Caco-2 (cell line): ENCODE measurements at regions not wholly inside any gene's neighbourhood (a gene's known extent, or its start where the extent isn't known, plus 50 kb on each side); places are given as distances from the start of the nearest gene placed in this dataset.

Source experiments
- BruUV-seq: library from RNA; stranded (reverse); fragments of 400-500 nt; replicated peaks from 2 replicates; lab custom pipeline; 2021; lab: Mats Ljungman, UMichigan
- CTCF ChIA-PET: fragments of 300-600 bp; sonication (Branson Sonifier 250); formaldehyde crosslinking; loops from one replicate; lab custom pipeline; 2022; ENCODE audit warnings: antibody characterized with exemption; lab: Charles Lee
- POLR2A ChIA-PET: fragments of 300-600 bp; sonication (Branson Sonifier 250); formaldehyde crosslinking; loops from one replicate; lab custom pipeline; 2022; ENCODE audit warnings: antibody characterized with exemption; lab: Charles Lee
- DNase-seq, 2 experiments: peaks; one replicate each; pipeline versions ENCODE4 v3.0.0 to v3.0.0-alpha.2; 2020 to 2022
- H3K27me3 ChIP-seq: replicated peaks from 2 replicates; pipeline ENCODE4 v1.6.0; 2011; ENCODE audit warnings: low read length; ENCODE audit not compliant: control insufficient read depth, insufficient read depth
- H3K36me3 ChIP-seq: 2 replicates; pipeline ENCODE4 v1.5.1; 2011; ENCODE audit warnings: low read length; ENCODE audit not compliant: control insufficient read depth, insufficient read depth
- H3K4me1 ChIP-seq: fragments of 250-450 bp; sonication (Bioruptor Pico); 2 replicates; pipeline ENCODE4 v1.5.1; 2020; ENCODE audit warnings: mild to moderate bottlenecking
- H3K4me3 ChIP-seq: 2 replicates; pipeline ENCODE4 v1.5.1; 2011; ENCODE audit warnings: low read depth, mild to moderate bottlenecking, control low read depth, low read length
- H3K9me3 ChIP-seq: fragments of 250-450 bp; sonication (Bioruptor Pico); 2 replicates; pipeline ENCODE4 v1.5.1; 2020; ENCODE audit warnings: mild to moderate bottlenecking, moderate library complexity
- H3K27ac Mint-ChIP-seq: one replicate; pipeline ENCODE4 v1.8.0; 2022; ENCODE audit warnings: mixed read lengths; ENCODE audit not compliant: unreplicated experiment
- H3K27me3 Mint-ChIP-seq: one replicate; pipeline ENCODE4 v1.8.0; 2022; ENCODE audit warnings: mixed read lengths; ENCODE audit not compliant: insufficient read depth, unreplicated experiment
- H3K36me3 Mint-ChIP-seq: one replicate; pipeline ENCODE4 v1.8.0; 2022; ENCODE audit warnings: mild to moderate bottlenecking, mixed read lengths; ENCODE audit not compliant: insufficient read depth, unreplicated experiment
- H3K4me1 Mint-ChIP-seq: one replicate; pipeline ENCODE4 v1.8.0; 2022; ENCODE audit warnings: low read depth, mixed read lengths; ENCODE audit not compliant: unreplicated experiment
- H3K4me3 Mint-ChIP-seq: one replicate; pipeline ENCODE4 v1.8.0; 2022; ENCODE audit warnings: mild to moderate bottlenecking, moderate library complexity, mixed read lengths; ENCODE audit not compliant: unreplicated experiment
- H3K9me3 Mint-ChIP-seq: one replicate; pipeline ENCODE4 v1.8.0; 2022; ENCODE audit warnings: mixed read lengths; ENCODE audit not compliant: unreplicated experiment
- CTCF ChIP-seq, 2 experiments: fragments of 200-600 bp in 1 of 2; IDR thresholded peaks; 1 replicate in 1 of 2; 2 replicates in 1 of 2; pipeline versions ENCODE4 v1.5.1 to v1.8.0; 2011 to 2022; ENCODE audit warnings: antibody characterized with exemption in 1 of 2, control low read depth in 1 of 2, inconsistent platforms in 1 of 2, low read depth in 1 of 2, low read length in 1 of 2, mild to moderate bottlenecking in 1 of 2, moderate library complexity in 1 of 2; ENCODE audit not compliant: insufficient read depth in 1 of 2, severe bottlenecking in 1 of 2, unreplicated experiment in 1 of 2
- intact Hi-C: fragments of 100-400 bp; cut with micrococcal nuclease; formaldehyde crosslinking; loops from one replicate; pipeline ENCODE4 v1.10.0; 2022; ENCODE audit not compliant: unreplicated experiment

- no peaks in the 10 kb centered on the region for H3K9me3 Mint-ChIP-seq
- H3K27me3 ChIP-seq: no peaks in the 10 kb centered on the region
- no peaks in the 10 kb centered on the region for H3K36me3 ChIP-seq
- no peaks in the 10 kb centered on the region for H3K4me1 Mint-ChIP-seq
- no peaks in the 10 kb centered on the region for H3K4me1 ChIP-seq
- H3K36me3 Mint-ChIP-seq: no peaks in the 10 kb centered on the region
- DNase-seq: no peak
- intact Hi-C loops: no loop called here
- BruUV-seq: no TSS peak
- TF ChIP-seq CTCF (IDR thresholded peaks at IDR 0.05; ENCODE audit: insufficient read depth in 1 of 2, low read depth in 1 of 2, low read length in 1 of 2, severe bottlenecking in 1 of 2, unreplicated experiment in 1 of 2): no peak
- no peak overlapping the region for H3K4me3 ChIP-seq
- H3K27me3 Mint-ChIP-seq: no peaks in the 10 kb centered on the region
- H3K9me3 ChIP-seq: 0 out of 2 replicates have a peak, but pooled peaks cover 3% of the 10 kb centered on the region
- H3K27ac Mint-ChIP-seq: no peak overlapping the region
- ChIA-PET POLR2A (no interaction called here), CTCF (no interaction called here)
- no peak overlapping the region for H3K4me3 Mint-ChIP-seq
Observed at GRCh38 chr12:90630006-90630405, 325.0 kb downstream of the CCER1 start.

GRCh38 chr12:90628213-90628612 lies 326.8 kb downstream of the CCER1 start:
- Mint-ChIP-seq H3K4me3 (no peak overlapping the region), H3K4me1 (no peaks in the 10 kb centered on the region), H3K36me3 (no peaks in the 10 kb centered on the region), H3K27ac (no peak overlapping the region), H3K9me3 (no peaks in the 10 kb centered on the region), H3K27me3 (no peaks in the 10 kb centered on the region)
- no peaks in the 10 kb centered on the region for H3K27me3 ChIP-seq
- H3K4me1 ChIP-seq: no peaks in the 10 kb centered on the region
- ChIA-PET POLR2A (no interaction called here), CTCF (no interaction called here)
- TF ChIP-seq CTCF (IDR thresholded peaks at IDR 0.05; ENCODE audit: insufficient read depth in 1 of 2, low read depth in 1 of 2, low read length in 1 of 2, severe bottlenecking in 1 of 2, unreplicated experiment in 1 of 2): no peak
- BruUV-seq: no TSS peak
- intact Hi-C loops: no loop called here
- 0 out of 2 replicates have a peak, but pooled peaks cover 3% of the 10 kb centered on the region for H3K9me3 ChIP-seq
- H3K4me3 ChIP-seq: no peak overlapping the region
- no peaks in the 10 kb centered on the region for H3K36me3 ChIP-seq
- DNase-seq: no peak

- no TSS peak for BruUV-seq
- no peak for DNase-seq
- no peaks in the 10 kb centered on the region for H3K4me1 ChIP-seq
- intact Hi-C loops: no loop called here
- no peaks in the 10 kb centered on the region for H3K9me3 ChIP-seq
- no peak for TF ChIP-seq CTCF (IDR thresholded peaks at IDR 0.05; ENCODE audit: insufficient read depth in 1 of 2, low read depth in 1 of 2, low read length in 1 of 2, severe bottlenecking in 1 of 2, unreplicated experiment in 1 of 2)
- Mint-ChIP-seq H3K4me1 (no peaks in the 10 kb centered on the region), H3K9me3 (no peaks in the 10 kb centered on the region), H3K27ac (no peak overlapping the region), H3K36me3 (no peaks in the 10 kb centered on the region), H3K27me3 (no peaks in the 10 kb centered on the region), H3K4me3 (no peak overlapping the region)
- no peaks in the 10 kb centered on the region for H3K27me3 ChIP-seq
- ChIA-PET POLR2A (no interaction called here), CTCF (no interaction called here)
- no peak overlapping the region for H3K4me3 ChIP-seq
- H3K36me3 ChIP-seq: no peaks in the 10 kb centered on the region
Observed at GRCh38 chr12:90627180-90627896, 327.6 kb downstream of the CCER1 start.
